GM23338 (cell line): ENCODE measurements at regions not wholly inside any gene's neighbourhood (a gene's known extent, or its start where the extent isn't known, plus 50 kb on each side); places are given as distances from the start of the nearest gene placed in this dataset.
A peak's percentile ranks its signal among the peaks of the same experiment; 100 is the strongest.

Experiments used
- ATAC-seq: fragments of 200-7000 bp; cut with Tn5 transposase; 3 replicates; pipeline ENCODE4 v1.9.1; 2020
- DNase-seq: peaks from one replicate; pipeline ENCODE4 v3.0.0-alpha.2; 2015; ENCODE audit warnings: low spot score
- H2AFZ ChIP-seq: fragments of 200-600 bp; sonication (generic); 2 replicates; pipeline ENCODE4 v1.8.0; 2016; ENCODE audit warnings: antibody characterized with exemption, mild to moderate bottlenecking, moderate library complexity
- H3F3A ChIP-seq: fragments of 200-600 bp; sonication (generic); replicated peaks from 2 replicates; pipeline ENCODE4 v1.8.0; 2017; ENCODE audit warnings: antibody characterized with exemption, mixed run types, low read depth
- H3K27ac ChIP-seq: fragments of 200-600 bp; sonication (generic); 2 replicates; pipeline ENCODE4 v1.6.1; 2016; ENCODE audit warnings: low read depth
- H3K27me3 ChIP-seq: fragments of 200-600 bp; sonication (generic); 2 replicates; pipeline ENCODE4 v1.8.0; 2016; ENCODE audit warnings: mild to moderate bottlenecking, mixed run types, moderate library complexity; ENCODE audit not compliant: insufficient read depth
- H3K36me3 ChIP-seq: fragments of 200-600 bp; sonication (generic); 2 replicates; pipeline ENCODE4 v1.8.0; 2016; ENCODE audit warnings: mild to moderate bottlenecking; ENCODE audit not compliant: insufficient read depth
- H3K4me1 ChIP-seq: fragments of 200-600 bp; sonication (generic); 2 replicates; pipeline ENCODE4 v1.8.0; 2016; ENCODE audit warnings: mild to moderate bottlenecking, moderate library complexity; ENCODE audit not compliant: insufficient read depth
- H3K4me2 ChIP-seq: fragments of 200-600 bp; sonication (generic); 2 replicates; pipeline ENCODE4 v1.7.1; 2017; ENCODE audit warnings: mixed run types
- H3K4me3 ChIP-seq: fragments of 200-600 bp; sonication (generic); 2 replicates; pipeline ENCODE4 v1.6.1; 2016; ENCODE audit warnings: mixed run types
- H3K79me2 ChIP-seq: fragments of 200-600 bp; sonication (generic); replicated peaks from 2 replicates; pipeline ENCODE4 v1.8.0; 2017; ENCODE audit warnings: mild to moderate bottlenecking; ENCODE audit not compliant: insufficient read depth
- H3K9me2 ChIP-seq: fragments of 200-600 bp; sonication (generic); 2 replicates; pipeline ENCODE4 v1.8.0; 2017; ENCODE audit not compliant: insufficient read depth
- H4K20me1 ChIP-seq: fragments of 200-600 bp; sonication (generic); replicated peaks from 2 replicates; pipeline ENCODE4 v1.8.0; 2017; ENCODE audit warnings: mild to moderate bottlenecking; ENCODE audit not compliant: insufficient read depth
- H3K27ac Mint-ChIP-seq: 2 replicates; pipeline ENCODE4 v1.8.0; 2020; ENCODE audit warnings: inconsistent platforms, mild to moderate bottlenecking, moderate library complexity, mixed read lengths
- H3K27me3 Mint-ChIP-seq: 3 replicates; pipeline ENCODE4 v1.8.0; 2022; ENCODE audit warnings: low read depth, mild to moderate bottlenecking, moderate library complexity, mixed read lengths, inconsistent platforms; ENCODE audit not compliant: insufficient read depth, poor library complexity
- H3K36me3 Mint-ChIP-seq: 3 replicates; pipeline ENCODE4 v1.8.0; 2021; ENCODE audit warnings: low read depth, mild to moderate bottlenecking, inconsistent platforms, moderate library complexity, mixed read lengths
- H3K4me1 Mint-ChIP-seq: 3 replicates; pipeline ENCODE4 v1.8.0; 2020; ENCODE audit warnings: mild to moderate bottlenecking, inconsistent platforms, mixed read lengths
- H3K4me3 Mint-ChIP-seq: 3 replicates; pipeline ENCODE4 v1.8.0; 2021; ENCODE audit warnings: moderate library complexity, mild to moderate bottlenecking, inconsistent platforms, mixed read lengths
- H3K9me3 Mint-ChIP-seq: 3 replicates; pipeline ENCODE4 v1.8.0; 2020; ENCODE audit warnings: moderate library complexity, mild to moderate bottlenecking, inconsistent platforms, mixed read lengths
- ZNF114 ChIP-seq: fragments of 250-450 bp; sonication (Bioruptor Pico); IDR thresholded peaks from 2 replicates; pipeline ENCODE4 v1.5.0; 2020; ENCODE audit warnings: mild to moderate bottlenecking, moderate library complexity
- ZNF331 ChIP-seq: fragments of 250-450 bp; sonication (Bioruptor Pico); IDR thresholded peaks from 2 replicates; pipeline ENCODE4 v1.5.0; 2020; ENCODE audit warnings: low read depth, mild to moderate bottlenecking, moderate library complexity
- TF ChIP-seq, protein P1 (sequence below): fragments of 250-450 bp; sonication (Bioruptor Pico); IDR thresholded peaks from 2 replicates; pipeline ENCODE4 v1.5.0; 2020; ENCODE audit warnings: mild to moderate bottlenecking, moderate library complexity
- TF ChIP-seq, protein P2 (sequence below): IDR thresholded peaks from 2 replicates; pipeline ENCODE4 v1.6.1; 2016; ENCODE audit warnings: antibody characterized with exemption
- TF ChIP-seq, protein P3 (sequence below), 2 experiments: fragments of 200-600 bp in 1 of 2; sonication (generic) in 1 of 2; conservative IDR thresholded peaks; 2 replicates each; pipeline versions ENCODE4 v1.5.1 to v1.6.1; 2016 to 2017; ENCODE audit warnings: antibody characterized with exemption in 2 of 2, low read depth in 2 of 2, mild to moderate bottlenecking in 2 of 2, moderate library complexity in 1 of 2

DNA sequence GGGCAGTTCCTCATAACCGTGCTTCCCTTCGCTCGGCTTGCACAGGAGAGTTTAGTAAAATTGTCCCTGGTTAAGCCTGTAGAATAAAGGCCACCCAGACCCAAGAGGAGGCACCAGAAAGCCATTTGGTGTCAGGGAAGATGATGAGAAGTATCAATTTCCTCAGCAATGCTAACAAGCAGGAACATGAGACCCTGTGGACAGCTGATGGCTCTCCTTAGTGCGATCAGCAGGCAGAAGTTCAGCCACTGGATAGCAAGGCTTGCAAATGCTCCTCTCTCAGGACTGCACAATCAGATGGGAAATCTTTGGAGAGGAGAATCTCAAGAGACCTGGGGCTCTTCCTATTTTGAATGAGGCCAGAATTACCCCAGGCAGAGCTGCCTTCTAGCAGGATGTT lies 261.1 kb upstream of the DYNLRB2 start (continued):
- TF ChIP-seq, protein P1, sequence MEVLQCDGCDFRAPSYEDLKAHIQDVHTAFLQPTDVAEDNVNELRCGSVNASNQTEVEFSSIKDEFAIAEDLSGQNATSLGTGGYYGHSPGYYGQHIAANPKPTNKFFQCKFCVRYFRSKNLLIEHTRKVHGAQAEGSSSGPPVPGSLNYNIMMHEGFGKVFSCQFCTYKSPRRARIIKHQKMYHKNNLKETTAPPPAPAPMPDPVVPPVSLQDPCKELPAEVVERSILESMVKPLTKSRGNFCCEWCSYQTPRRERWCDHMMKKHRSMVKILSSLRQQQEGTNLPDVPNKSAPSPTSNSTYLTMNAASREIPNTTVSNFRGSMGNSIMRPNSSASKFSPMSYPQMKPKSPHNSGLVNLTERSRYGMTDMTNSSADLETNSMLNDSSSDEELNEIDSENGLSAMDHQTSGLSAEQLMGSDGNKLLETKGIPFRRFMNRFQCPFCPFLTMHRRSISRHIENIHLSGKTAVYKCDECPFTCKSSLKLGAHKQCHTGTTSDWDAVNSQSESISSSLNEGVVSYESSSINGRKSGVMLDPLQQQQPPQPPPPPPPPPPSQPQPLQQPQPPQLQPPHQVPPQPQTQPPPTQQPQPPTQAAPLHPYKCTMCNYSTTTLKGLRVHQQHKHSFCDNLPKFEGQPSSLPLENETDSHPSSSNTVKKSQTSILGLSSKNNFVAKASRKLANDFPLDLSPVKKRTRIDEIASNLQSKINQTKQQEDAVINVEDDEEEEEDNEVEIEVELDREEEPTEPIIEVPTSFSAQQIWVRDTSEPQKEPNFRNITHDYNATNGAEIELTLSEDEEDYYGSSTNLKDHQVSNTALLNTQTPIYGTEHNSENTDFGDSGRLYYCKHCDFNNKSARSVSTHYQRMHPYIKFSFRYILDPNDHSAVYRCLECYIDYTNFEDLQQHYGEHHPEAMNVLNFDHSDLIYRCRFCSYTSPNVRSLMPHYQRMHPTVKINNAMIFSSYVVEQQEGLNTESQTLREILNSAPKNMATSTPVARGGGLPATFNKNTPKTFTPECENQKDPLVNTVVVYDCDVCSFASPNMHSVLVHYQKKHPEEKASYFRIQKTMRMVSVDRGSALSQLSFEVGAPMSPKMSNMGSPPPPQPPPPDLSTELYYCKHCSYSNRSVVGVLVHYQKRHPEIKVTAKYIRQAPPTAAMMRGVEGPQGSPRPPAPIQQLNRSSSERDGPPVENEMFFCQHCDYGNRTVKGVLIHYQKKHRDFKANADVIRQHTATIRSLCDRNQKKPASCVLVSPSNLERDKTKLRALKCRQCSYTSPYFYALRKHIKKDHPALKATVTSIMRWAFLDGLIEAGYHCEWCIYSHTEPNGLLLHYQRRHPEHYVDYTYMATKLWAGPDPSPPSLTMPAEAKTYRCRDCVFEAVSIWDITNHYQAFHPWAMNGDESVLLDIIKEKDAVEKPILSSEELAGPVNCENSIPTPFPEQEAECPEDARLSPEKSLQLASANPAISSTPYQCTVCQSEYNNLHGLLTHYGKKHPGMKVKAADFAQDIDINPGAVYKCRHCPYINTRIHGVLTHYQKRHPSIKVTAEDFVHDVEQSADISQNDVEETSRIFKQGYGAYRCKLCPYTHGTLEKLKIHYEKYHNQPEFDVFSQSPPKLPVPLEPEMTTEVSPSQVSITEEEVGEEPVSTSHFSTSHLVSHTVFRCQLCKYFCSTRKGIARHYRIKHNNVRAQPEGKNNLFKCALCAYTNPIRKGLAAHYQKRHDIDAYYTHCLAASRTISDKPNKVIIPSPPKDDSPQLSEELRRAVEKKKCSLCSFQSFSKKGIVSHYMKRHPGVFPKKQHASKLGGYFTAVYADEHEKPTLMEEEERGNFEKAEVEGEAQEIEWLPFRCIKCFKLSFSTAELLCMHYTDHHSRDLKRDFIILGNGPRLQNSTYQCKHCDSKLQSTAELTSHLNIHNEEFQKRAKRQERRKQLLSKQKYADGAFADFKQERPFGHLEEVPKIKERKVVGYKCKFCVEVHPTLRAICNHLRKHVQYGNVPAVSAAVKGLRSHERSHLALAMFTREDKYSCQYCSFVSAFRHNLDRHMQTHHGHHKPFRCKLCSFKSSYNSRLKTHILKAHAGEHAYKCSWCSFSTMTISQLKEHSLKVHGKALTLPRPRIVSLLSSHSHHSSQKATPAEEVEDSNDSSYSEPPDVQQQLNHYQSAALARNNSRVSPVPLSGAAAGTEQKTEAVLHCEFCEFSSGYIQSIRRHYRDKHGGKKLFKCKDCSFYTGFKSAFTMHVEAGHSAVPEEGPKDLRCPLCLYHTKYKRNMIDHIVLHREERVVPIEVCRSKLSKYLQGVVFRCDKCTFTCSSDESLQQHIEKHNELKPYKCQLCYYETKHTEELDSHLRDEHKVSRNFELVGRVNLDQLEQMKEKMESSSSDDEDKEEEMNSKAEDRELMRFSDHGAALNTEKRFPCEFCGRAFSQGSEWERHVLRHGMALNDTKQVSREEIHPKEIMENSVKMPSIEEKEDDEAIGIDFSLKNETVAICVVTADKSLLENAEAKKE (CRISPR knock-in tag), result no peak
- TF ChIP-seq, protein P2, sequence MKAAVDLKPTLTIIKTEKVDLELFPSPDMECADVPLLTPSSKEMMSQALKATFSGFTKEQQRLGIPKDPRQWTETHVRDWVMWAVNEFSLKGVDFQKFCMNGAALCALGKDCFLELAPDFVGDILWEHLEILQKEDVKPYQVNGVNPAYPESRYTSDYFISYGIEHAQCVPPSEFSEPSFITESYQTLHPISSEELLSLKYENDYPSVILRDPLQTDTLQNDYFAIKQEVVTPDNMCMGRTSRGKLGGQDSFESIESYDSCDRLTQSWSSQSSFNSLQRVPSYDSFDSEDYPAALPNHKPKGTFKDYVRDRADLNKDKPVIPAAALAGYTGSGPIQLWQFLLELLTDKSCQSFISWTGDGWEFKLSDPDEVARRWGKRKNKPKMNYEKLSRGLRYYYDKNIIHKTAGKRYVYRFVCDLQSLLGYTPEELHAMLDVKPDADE, result no peak
- TF ChIP-seq ZNF331, result no peak
- TF ChIP-seq ZNF114 (CRISPR knock-in tag), result no peak

DNA sequence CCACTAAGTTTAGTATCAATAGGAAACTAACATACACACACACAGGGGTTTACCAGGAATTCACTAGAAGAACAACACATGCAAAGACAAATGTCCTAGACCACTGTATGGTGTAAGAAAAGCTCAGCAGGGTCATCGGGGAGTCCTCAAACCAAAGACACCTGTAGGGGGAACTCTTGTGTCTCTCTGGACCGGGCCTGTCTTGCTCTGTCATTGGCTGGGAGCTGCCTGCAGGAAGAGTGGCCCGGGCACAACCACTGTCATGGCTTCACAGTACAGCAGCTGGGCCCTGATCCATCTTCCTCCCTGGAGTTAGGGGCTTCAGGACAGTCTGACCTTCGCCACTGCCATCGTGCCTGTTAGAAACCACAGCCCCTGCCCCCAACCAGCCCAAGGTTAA lies 263.6 kb upstream of the DYNLRB2 start:
- Histone ChIP-seq H3K27ac (no peak overlapping the region), H3K79me2 (no peaks in the 10 kb centered on the region), H3K4me3 (no peak overlapping the region), H3K27me3 (no peaks in the 10 kb centered on the region), H3K4me2 (no peak overlapping the region), H3K9me2 (no peaks in the 10 kb centered on the region; the same call in 1 of the 2 replicates), H4K20me1 (no peaks in the 10 kb centered on the region), H2AFZ (peak overlapping the region; percentile 93), H3K36me3 (no peaks in the 10 kb centered on the region), H3K4me1 (no peaks in the 10 kb centered on the region), H3F3A (no peaks in the 10 kb centered on the region)
- DNase-seq (peak; percentile 77), ATAC-seq (peak; percentile 100)
- H3K4me3 Mint-ChIP-seq, result no peak overlapping the region
- no peaks in the 10 kb centered on the region for H3K4me1 Mint-ChIP-seq
- H3K27me3 Mint-ChIP-seq, result no peaks in the 10 kb centered on the region
- H3K27ac Mint-ChIP-seq, result no peak overlapping the region
- H3K36me3 Mint-ChIP-seq, result no peaks in the 10 kb centered on the region
- TF ChIP-seq, protein P3, sequence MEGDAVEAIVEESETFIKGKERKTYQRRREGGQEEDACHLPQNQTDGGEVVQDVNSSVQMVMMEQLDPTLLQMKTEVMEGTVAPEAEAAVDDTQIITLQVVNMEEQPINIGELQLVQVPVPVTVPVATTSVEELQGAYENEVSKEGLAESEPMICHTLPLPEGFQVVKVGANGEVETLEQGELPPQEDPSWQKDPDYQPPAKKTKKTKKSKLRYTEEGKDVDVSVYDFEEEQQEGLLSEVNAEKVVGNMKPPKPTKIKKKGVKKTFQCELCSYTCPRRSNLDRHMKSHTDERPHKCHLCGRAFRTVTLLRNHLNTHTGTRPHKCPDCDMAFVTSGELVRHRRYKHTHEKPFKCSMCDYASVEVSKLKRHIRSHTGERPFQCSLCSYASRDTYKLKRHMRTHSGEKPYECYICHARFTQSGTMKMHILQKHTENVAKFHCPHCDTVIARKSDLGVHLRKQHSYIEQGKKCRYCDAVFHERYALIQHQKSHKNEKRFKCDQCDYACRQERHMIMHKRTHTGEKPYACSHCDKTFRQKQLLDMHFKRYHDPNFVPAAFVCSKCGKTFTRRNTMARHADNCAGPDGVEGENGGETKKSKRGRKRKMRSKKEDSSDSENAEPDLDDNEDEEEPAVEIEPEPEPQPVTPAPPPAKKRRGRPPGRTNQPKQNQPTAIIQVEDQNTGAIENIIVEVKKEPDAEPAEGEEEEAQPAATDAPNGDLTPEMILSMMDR (conservative IDR thresholded peaks at IDR 0.05; ENCODE audit: low read depth in 2 of 2), result peak; percentile 60 to 75
- TF ChIP-seq, protein P1 (CRISPR knock-in tag), result no peak
- H3K9me3 Mint-ChIP-seq, result no peaks in the 10 kb centered on the region
